Common myeloid progenitor, CD34-positive (primary cell): ENCODE measurements at regions not wholly inside any gene's neighbourhood (a gene's known extent, or its start where the extent isn't known, plus 50 kb on each side); places are given as distances from the start of the nearest gene placed in this dataset.

Source experiments
- CTCF ChIA-PET: fragments of 350-600 bp; sonication (Branson Sonifier 250); formaldehyde crosslinking; loops from one replicate; lab custom pipeline; 2021; ENCODE audit warnings: antibody characterized with exemption; lab: Charles Lee
- POLR2A ChIA-PET: fragments of 350-600 bp; sonication (Branson Sonifier 250); formaldehyde crosslinking; loops from one replicate; lab custom pipeline; 2021; ENCODE audit warnings: antibody characterized with exemption; lab: Charles Lee
- DNase-seq, 3 donors: peaks; one replicate each; pipeline versions ENCODE4 v3.0.0 to v3.0.0-alpha.2; 2013
- H3K27ac ChIP-seq, 2 experiments: 1 replicate in 1 of 2; 2 replicates in 1 of 2; pipeline ENCODE4 v1.7.0; 2013; ENCODE audit warnings: inconsistent platforms in 2 of 2, low read length in 2 of 2, mild to moderate bottlenecking in 2 of 2, low read depth in 1 of 2, moderate library complexity in 1 of 2; ENCODE audit not compliant: severe bottlenecking in 2 of 2, insufficient read depth in 1 of 2, poor library complexity in 1 of 2
- H3K27me3 ChIP-seq, 5 experiments: replicated peaks in 2 of 5; 1 replicate in 3 of 5; 2 replicates in 2 of 5; pipeline versions ENCODE4 v1.6.1 to v1.7.0; 2013; ENCODE audit warnings: low read length in 4 of 5, mild to moderate bottlenecking in 2 of 5, moderate library complexity in 2 of 5, inconsistent platforms in 1 of 5; ENCODE audit not compliant: insufficient read depth in 5 of 5, control insufficient read depth in 4 of 5
- H3K36me3 ChIP-seq, 4 experiments: 1 replicate in 2 of 4; 2 replicates in 2 of 4; pipeline versions ENCODE4 v1.6.1 to v1.7.0; 2013; ENCODE audit warnings: low read length in 3 of 4, control low read depth in 1 of 4, mild to moderate bottlenecking in 1 of 4; ENCODE audit not compliant: control insufficient read depth in 4 of 4, insufficient read depth in 4 of 4
- H3K4me1 ChIP-seq, 4 experiments: 1 replicate in 3 of 4; 2 replicates in 1 of 4; pipeline versions ENCODE4 v1.6.1 to v1.7.1; 2013; ENCODE audit warnings: low read length in 3 of 4, mild to moderate bottlenecking in 3 of 4, control low read depth in 1 of 4, inconsistent platforms in 1 of 4, moderate library complexity in 1 of 4; ENCODE audit not compliant: control insufficient read depth in 4 of 4, insufficient read depth in 4 of 4; ENCODE audit errors: control extremely low read depth in 1 of 4
- H3K4me3 ChIP-seq, 7 experiments: 1 replicate in 4 of 7; 2 replicates in 3 of 7; pipeline versions ENCODE4 v1.5.1 to v1.7.0; 2013; ENCODE audit warnings: mild to moderate bottlenecking in 7 of 7, low read length in 6 of 7, moderate library complexity in 6 of 7, inconsistent platforms in 2 of 7, low read depth in 2 of 7, control low read depth in 1 of 7; ENCODE audit not compliant: insufficient read depth in 4 of 7, control insufficient read depth in 1 of 7; ENCODE audit errors: extremely low read depth in 1 of 7
- H3K9me3 ChIP-seq, 5 experiments: 1 replicate in 4 of 5; 2 replicates in 1 of 5; pipeline versions ENCODE4 v1.6.1 to v1.7.1; 2013; ENCODE audit warnings: low read length in 4 of 5, mild to moderate bottlenecking in 2 of 5, inconsistent platforms in 1 of 5, low read depth in 1 of 5, moderate library complexity in 1 of 5; ENCODE audit not compliant: control insufficient read depth in 4 of 5, insufficient read depth in 2 of 5; ENCODE audit errors: control extremely low read depth in 1 of 5
- WGBS: methylation state at CpG from one replicate; pipeline ENCODE4 v1.1.5; 2013; ENCODE audit not compliant: insufficient coverage; 5-methylcytosine and 5-hydroxymethylcytosine counted together

GRCh38 chr7:109950821-109951564, 1139.9 kb upstream of the LRRN3 start:
- Histone ChIP-seq H3K27me3 (no peaks in the 10 kb centered on the region), H3K9me3 (no peaks in the 10 kb centered on the region), H3K4me3 (no peak overlapping the region), H3K36me3 (no peaks in the 10 kb centered on the region), H3K27ac (no peak overlapping the region), H3K4me1 (no peaks in the 10 kb centered on the region)
- ChIA-PET CTCF (interaction anchor here (0.8 kb wide), 1 partner anchor 90 kb away, joined by 3 read pairs; no protein-coding TSS in a partner anchor), POLR2A (no interaction called here)
- 96% methylated on average over 2 of the region's 3 CpGs for WGBS
- DNase-seq: no peak

- WGBS: 95% methylated on average over 4 of the region's 4 CpGs
- ChIA-PET POLR2A (no interaction called here), CTCF (interaction anchor here (0.8 kb wide), 1 partner anchor 90 kb away, joined by 3 read pairs; no protein-coding TSS in a partner anchor)
- H3K9me3 ChIP-seq: no peaks in the 10 kb centered on the region
- no peak overlapping the region for H3K27ac ChIP-seq
- no peaks in the 10 kb centered on the region for H3K36me3 ChIP-seq
- DNase-seq: no peak
- H3K27me3 ChIP-seq: no peaks in the 10 kb centered on the region
- no peaks in the 10 kb centered on the region for H3K4me1 ChIP-seq
- H3K4me3 ChIP-seq: no peak overlapping the region
These were observed 1139.4 kb upstream of the LRRN3 start for GRCh38 chr7:109951565-109951928.

- ChIA-PET CTCF (no interaction called here), POLR2A (no interaction called here)
- DNase-seq: no peak
- no peaks in the 10 kb centered on the region for H3K4me1 ChIP-seq
- no peak overlapping the region for H3K27ac ChIP-seq
- H3K9me3 ChIP-seq: peaks cover 0 to 2% (median 0%) of the 10 kb centered on the region in 5 experiments
- no peaks in the 10 kb centered on the region for H3K36me3 ChIP-seq
- H3K27me3 ChIP-seq: no peaks in the 10 kb centered on the region
- H3K4me3 ChIP-seq: no peak overlapping the region
These were observed 1134.9 kb upstream of the LRRN3 start for GRCh38 chr7:109955986-109956385.

GRCh38 chr7:109956916-109957315, 1134.0 kb upstream of the LRRN3 start:
- DNase-seq: no peak
- Histone ChIP-seq H3K27me3 (no peaks in the 10 kb centered on the region), H3K4me3 (no peak overlapping the region), H3K36me3 (no peaks in the 10 kb centered on the region), H3K9me3 (peaks cover 0 to 2% (median 0%) of the 10 kb centered on the region in 5 experiments), H3K4me1 (no peaks in the 10 kb centered on the region), H3K27ac (no peak overlapping the region)
- ChIA-PET CTCF (no interaction called here), POLR2A (no interaction called here)

GRCh38 chr7:109963741-109964140, 1127.2 kb upstream of the LRRN3 start:
- DNase-seq: no peak
- Histone ChIP-seq H3K27ac (no peak overlapping the region), H3K9me3 (peaks cover 0 to 2% (median 0%) of the 10 kb centered on the region in 5 experiments), H3K4me3 (no peak overlapping the region), H3K36me3 (no peaks in the 10 kb centered on the region), H3K27me3 (no peaks in the 10 kb centered on the region), H3K4me1 (no peaks in the 10 kb centered on the region)
- WGBS: 100% methylated on average over 1 of the region's 3 CpGs
- ChIA-PET POLR2A (no interaction called here), CTCF (no interaction called here)

GRCh38 chr7:109964780-109965179, 1126.1 kb upstream of the LRRN3 start:
- no CpG with 5 or more reads among the region's 2 CpGs for WGBS
- Histone ChIP-seq H3K36me3 (no peaks in the 10 kb centered on the region), H3K4me1 (no peaks in the 10 kb centered on the region), H3K27me3 (no peaks in the 10 kb centered on the region), H3K4me3 (no peak overlapping the region), H3K9me3 (peaks cover 0 to 2% (median 0%) of the 10 kb centered on the region in 5 experiments), H3K27ac (no peak overlapping the region)
- ChIA-PET POLR2A (no interaction called here), CTCF (no interaction called here)
- no peak for DNase-seq

GRCh38 chr7:109967406-109967805, 1123.5 kb upstream of the LRRN3 start:
- Histone ChIP-seq H3K27me3 (no peaks in the 10 kb centered on the region), H3K4me3 (no peak overlapping the region), H3K9me3 (peaks cover 0 to 1% (median 0%) of the 10 kb centered on the region in 5 experiments), H3K27ac (no peak overlapping the region), H3K36me3 (no peaks in the 10 kb centered on the region), H3K4me1 (no peaks in the 10 kb centered on the region)
- DNase-seq: no peak
- ChIA-PET POLR2A (no interaction called here), CTCF (no interaction called here)
